ENCODE measurements at regions not wholly inside any gene's neighbourhood (a gene's known extent, or its start where the extent isn't known, plus 50 kb on each side); places are given as distances from the start of the nearest gene placed in this dataset.

- DNase-seq = no peak
Observed at GRCh38 chr15:25051399-25052154, 96.8 kb downstream of the SNRPN start.

DNA sequence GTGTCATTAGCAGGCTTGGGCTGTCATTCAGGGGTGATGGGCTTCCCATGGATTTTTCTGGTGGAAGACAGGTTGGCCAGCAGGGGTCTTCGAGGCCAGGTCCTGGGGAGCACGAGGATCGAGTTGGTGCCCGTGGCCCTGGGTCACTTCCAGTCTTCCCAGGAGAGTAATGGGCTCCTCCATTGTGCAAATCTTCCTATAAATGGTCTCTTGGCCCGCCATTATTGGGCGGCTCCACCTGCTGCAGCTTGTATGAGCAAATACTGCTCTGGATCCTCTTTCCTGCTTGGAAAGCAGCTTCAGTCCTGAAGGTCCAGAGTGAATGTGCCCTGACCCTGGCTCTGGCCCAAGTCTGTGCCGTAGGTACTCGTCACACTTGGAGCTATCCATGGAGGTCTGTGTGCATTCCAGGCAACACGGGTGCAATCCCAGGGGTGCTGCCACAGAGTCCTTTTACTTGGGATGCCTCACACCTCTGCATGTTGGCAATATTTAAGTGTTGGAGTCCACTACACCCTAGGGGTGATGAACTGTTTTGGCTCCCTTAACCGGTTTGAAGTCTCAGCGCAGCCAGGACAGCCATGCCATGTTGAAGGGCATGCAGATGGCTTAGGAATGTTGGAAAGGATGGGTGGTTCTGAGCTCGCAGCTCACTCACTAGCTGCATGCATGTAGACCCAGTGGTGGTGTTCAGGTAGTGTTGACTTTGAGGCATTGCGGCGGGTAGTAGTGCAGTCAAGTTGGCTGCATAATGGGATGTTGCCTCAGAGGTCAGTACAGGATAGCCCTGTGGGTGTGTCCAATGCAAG lies 97.6 kb downstream of the SNRPN start:
- DNase-seq = no peak

- DNase-seq = no peak
Observed at GRCh38 chr15:25053000-25053815, 98.4 kb downstream of the SNRPN start.

DNA sequence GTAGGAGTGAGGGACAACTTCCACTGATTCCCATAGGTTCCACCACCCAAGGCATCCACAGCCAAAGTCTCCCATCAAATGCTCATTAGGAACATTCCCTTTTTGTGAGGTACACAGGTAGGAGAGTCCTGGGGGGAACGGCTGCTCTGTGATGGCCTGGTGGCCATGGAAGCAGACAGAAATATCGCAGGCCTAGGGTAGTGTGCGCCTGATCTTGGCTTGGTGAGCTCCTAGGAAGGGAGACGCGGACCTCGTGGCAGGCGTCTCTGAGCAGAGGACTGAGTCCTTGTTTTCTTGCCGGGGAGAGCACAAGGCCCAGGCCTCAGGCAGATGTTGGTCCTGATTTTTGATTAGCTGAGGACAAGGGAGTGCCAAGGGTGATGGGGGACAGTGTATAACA lies 99.5 kb downstream of the SNRPN start:
- no peak for DNase-seq

DNA sequence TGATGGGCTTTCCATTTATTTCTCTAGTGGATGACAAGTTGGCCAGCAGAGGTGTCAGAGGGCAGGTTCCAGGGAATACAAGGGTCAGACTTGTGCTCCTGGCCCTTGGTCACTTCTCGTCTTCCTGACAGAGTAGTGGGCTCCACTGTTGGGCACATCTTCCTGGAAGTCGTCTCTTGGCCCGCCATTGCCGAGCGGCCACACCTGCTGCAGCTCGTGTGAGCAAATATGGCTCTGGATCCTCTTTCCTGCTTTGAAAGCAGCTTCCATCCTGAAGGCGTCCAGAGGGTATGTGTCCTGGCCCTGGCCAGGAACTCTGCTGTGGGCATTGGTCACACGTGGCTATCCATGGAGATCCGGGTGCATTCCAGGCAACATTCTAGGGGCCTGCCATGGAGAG lies 100.2 kb downstream of the SNRPN start:
- DNase-seq = no peak

DNA sequence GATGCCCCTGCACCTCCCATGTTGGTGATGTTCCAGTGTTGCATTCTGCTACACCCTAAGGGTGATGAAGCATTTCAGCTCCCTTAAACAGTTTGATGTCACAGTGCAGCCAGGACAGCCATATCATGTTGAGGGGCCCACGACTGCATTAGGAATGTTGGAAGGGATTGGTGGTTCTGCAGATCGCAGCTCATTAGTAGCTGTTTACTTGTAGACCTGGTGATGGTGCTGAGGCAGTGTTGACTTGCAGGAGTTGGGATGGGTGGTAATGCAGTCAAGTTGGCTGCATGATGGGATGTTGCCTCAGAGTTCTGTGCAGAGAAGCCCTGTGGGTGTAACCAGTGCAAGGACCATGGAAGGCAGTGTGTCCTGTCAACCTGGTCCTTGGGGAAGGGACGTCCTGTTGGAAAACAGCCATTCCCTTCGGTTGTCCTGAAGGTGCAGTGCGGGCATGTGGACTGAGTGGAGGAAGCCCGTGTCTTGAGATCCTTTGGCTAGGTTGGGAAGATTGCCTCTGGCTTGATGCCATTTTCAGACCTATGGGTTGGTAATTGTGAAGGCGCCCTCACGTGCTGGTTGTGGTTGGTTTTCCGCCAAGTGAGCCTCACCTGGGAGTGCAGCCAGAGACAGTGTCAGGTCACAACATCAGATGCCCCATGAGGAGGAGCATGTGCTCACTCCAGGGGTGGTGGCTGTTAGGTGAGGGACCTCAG lies 100.7 kb downstream of the SNRPN start:
- no peak for DNase-seq

- no peak for DNase-seq
Observed at GRCh38 chr15:25056484-25057425, 102.0 kb downstream of the SNRPN start.

DNA sequence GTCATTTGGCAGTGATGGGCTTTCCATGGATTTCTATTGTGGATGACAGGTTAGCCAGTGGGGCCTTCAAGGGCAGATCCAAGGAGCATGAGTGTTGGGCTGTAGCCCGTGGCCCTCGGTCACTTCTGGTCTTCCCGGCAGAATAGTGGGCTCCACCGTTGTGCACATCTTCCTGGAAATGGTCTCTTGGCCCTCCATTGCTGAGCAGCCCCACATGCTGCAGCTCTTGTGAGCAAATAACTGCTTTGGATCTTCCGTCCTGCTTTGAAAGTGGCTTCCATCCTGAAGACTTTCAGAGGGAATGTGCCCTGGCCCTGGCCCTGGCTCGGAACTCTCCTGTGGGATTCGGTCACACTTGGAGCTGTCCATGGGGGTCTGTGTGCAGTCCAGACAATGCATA lies 102.8 kb downstream of the SNRPN start:
- DNase-seq = no peak

GRCh38 chr15:25058080-25058785 lies 103.4 kb downstream of the SNRPN start:
- DNase-seq = no peak

DNA sequence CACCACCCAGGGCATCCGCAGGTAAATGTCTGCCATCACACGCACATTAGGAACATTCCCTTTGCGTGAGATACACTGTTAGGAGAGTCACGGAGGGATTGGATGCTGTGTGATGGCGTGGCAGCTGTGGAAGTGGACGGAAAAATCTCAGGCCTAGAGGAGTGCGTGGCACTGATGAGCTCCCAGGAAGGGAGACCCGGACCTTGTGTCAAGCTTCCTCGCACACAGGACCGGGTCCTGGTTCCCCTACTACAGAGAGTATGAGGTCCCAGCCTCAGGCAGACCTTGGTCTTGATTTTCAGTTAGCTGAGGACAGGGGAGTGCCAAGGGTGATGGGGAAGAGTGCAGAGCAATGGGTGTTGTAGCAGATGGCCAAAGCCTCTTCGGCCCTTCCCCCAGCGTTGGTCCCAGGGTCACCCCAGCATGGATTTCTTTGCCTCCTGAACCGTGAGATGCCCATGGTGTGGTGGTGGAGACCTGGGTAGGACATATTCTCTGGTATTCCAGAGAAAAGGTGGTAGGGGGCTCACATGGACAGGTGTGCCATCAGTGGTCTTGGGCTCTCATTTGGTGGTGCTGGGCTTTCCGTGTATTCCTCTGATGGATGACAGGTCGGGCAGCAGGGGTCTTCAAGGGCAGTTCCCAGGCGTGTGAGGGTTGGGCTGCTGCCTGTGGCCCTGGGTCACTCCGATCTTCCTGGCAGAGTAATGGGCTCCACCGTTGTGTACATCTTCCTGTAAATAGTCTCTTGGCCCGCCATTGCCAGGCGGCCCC lies 105.1 kb downstream of the SNRPN start:
- DNase-seq = no peak

- no peak for DNase-seq
Observed at GRCh38 chr15:25060472-25060803, 105.7 kb downstream of the SNRPN start.

DNA sequence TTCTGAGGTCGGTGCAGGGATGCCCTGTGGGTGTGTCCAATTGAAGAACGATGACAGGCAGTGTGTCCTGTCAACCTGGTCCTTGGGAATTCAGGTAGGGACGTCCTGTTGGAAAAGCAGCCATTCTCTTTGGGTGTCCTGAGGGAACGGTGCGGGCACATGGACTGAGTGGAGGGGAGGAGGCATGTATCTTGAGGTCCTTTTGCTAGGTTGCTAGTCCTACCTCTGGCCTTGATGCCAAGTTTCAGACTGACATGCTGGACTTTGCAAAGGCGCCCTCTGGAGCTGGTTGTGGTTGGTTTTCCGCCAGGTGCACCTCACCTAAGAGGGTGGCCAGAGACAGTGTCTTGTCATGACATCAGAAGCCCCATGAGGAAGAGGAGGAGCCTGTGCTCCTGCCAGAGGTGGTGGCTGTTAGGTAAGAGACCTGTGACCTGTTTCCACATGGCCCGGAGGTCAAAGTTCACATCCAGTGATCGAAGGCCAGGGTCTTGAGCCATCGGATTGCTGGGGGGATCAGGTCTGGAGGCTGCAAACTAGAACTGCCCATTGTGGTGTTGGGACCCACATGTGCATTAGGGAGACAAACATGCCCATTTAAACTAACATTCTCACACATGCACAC lies 106.3 kb downstream of the SNRPN start:
- no peak for DNase-seq

DNA sequence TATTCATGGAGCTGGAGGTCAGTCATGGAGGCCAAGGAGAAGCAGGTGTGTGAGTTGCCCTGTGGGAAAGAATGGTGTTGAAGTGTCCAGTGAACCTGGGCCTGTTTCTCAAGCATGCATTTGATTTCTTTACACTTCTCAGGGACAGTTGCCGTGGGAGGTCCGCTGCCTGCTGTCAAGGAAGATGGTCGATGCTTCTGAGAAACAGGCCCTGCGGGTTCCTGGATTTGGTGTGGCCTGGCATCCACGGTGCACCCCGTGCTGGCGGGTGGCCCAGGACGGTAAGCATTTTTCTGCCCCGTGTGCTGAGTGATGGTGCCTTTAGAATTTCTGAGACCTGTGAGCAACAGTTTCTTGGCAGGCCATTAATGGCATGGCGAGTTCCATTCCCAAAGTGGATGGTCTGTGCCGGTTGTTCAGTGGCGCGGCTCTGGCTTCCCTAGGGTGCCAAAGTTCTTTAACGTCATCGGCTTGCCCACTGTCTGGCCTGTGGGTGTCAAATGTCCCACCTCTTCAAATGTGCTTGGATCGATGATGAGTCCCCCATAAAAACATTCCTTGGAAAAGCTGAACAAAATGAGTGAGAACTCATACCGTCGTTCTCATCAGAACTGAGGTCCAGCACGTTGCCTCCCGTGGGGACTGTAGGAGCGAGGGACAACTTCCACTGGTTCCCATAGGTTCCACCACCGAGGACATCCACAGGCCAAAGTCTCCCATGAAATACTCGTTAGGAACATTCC lies 107.2 kb downstream of the SNRPN start:
- no peak for DNase-seq

DNA sequence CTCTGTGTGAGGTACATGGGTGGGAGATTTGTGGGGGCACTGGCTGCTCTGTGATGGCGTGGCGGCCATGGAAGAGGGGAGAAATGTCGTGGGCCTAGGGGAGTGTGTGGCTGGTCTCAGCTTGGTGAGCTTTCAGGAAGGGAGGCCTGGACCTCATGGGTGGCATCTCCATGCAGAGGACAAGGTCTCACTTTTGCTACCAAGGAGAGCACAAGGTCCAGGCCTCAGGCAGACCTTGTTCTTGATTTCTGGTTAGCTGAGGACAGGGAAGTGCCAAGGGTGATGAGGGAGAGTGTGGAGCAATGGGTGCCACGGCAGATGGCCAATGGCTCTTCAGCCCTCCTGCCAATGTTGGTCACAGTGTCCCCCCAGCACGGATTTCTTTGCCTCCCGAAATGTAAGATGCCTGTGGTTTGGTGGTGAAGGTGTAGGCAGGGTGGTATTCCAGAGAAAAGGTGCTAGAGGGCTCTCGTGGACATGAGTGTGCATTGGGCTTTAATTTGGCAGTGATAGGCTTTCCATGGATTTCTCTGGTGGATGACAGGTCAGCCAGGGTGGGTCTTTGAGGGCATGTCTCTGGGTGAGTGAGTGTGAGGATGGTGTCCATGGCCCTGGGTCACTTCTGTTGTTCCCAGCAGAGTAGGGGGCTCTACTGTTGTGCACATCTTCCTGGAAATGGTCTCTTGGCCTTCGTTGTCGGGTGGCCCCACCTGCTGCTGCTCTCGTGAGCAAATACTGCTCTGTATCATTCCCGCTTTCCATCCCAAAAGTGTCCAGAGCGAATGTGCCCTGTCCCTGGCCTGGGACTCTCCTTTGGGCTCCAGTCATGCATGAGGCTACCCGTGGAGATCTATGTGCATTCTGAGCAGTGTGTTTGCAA lies 108.0 kb downstream of the SNRPN start:
- no peak for DNase-seq

GRCh38 chr15:25065286-25065685 lies 110.5 kb downstream of the SNRPN start:
- DNase-seq = no peak

DNA sequence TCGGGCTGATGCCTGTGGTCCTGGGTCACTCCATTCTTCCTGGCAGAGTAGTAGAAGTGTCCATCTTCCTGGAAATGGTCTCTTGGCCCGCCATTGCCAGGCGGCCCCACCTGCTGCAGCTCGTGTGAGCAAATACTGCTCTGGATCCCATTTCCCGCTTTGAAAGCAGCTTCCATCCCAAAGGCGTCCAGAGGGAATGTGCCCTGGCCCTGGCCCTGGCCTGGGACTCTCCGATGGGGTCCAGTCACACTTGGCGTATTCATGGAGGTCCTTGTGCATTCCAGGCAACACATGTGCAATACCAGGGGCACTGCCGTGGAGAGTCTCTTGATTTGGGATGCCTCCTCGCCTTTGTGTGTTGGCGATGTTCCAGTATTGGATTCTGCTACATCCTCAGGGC lies 111.1 kb downstream of the SNRPN start:
- DNase-seq = no peak

DNA sequence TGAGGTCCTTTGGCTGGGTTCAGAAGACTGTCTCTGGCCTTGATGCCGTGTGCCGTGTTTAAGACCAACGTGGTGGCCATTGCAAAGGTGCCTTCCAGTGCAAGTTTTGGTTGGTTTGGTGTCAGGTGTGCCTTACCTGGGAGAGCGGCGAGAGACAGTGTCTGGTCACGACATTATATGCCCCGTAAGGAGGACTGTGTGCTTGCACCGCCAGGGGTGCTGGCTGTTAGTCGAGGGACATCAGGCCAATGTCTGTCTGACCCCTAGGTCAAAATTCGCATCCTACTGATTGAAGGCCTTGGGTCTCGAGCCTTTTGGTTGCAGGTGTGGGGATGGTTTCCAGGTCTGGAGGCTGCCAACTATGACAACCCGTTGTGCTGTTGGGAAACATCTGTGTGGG lies 111.9 kb downstream of the SNRPN start:
- DNase-seq = no peak

DNA sequence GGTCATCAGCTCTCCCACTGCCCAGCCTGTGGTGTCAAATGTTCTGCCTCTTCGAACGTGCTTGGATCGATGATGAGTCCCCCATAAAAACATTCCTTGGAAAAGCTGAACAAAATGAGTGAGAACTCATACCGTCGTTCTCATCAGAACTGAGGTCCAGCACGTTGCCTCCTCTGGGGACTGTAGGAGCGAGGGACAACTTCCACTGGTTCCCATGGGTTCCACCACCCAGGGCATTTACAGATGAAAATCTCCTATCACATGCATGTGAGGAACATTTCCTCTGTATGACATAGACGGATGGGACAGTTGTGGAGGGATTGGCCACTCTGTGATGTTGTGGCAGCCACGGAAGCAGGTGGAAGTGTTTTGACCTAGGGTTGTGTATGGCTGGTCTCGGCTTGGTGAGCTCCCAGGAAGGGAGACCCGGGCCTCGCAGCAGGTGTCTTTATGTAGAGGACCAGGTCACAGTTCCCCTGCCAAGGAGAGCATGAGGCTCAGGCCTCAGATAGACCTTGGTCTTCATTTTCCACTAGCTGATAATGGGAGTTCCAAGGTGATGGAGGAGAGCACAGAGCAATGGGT lies 113.0 kb downstream of the SNRPN start:
- DNase-seq = no peak

Measured in NCI-H82 (cell line).